ENCODE measurements at regions not wholly inside any gene's neighbourhood (a gene's known extent, or its start where the extent isn't known, plus 50 kb on each side); places are given as distances from the start of the nearest gene placed in this dataset.
"Not testable (repeated sequence)": the region's sequence is repeated elsewhere in the genome, so short reads cannot be mapped to it uniquely, and the experiment has no call there.

GRCh38 chrX:56397636-56398035 is 165.5 kb downstream of the KLF8 start:
- H3K36me3 ChIP-seq (replicated peaks in 1 of 2), result no peaks in the 10 kb centered on the region
- H3K4me3 ChIP-seq, result no peak overlapping the region
- peaks cover 3% of the 10 kb centered on the region for H3K27me3 ChIP-seq
- no peaks in the 10 kb centered on the region for H3K9me3 ChIP-seq (replicated peaks in 1 of 3)
- DNase-seq, result no peak
- no peak overlapping the region for H3K27ac ChIP-seq
- TF ChIP-seq POLR2A (IDR thresholded peaks at IDR 0.05), result no peak
- TF ChIP-seq CTCF (IDR thresholded peaks at IDR 0.05), result no peak
- WGBS, 4 donors, result 72 to 92% (median 83%) methylated on average over 1 of the region's 1 CpG
- H3K4me1 ChIP-seq (replicated peaks in 1 of 2), result no peaks in the 10 kb centered on the region
- intact Hi-C loops (cut with DNase I), result no loop called here

DNA sequence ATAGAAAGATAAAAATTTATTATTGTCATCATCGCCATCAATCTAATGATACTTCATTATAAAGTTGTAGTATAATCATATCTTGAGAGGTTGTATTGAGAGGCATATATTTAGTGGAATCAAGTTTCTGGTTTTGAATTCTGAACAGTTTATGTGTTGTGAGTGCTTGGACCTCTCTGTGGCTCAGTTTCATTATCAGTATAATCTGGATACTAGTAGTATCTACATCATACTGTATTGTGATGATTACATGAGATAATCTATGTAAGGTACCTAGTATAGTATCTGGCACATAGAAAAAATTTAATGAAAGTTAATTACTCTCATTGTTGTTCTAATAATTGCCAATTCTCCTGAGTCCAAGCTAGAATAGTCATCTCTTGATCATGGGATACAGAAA is 161.2 kb upstream of the UBQLN2 start:
- no peaks in the 10 kb centered on the region for H3K4me1 ChIP-seq (replicated peaks in 1 of 2)

DNA sequence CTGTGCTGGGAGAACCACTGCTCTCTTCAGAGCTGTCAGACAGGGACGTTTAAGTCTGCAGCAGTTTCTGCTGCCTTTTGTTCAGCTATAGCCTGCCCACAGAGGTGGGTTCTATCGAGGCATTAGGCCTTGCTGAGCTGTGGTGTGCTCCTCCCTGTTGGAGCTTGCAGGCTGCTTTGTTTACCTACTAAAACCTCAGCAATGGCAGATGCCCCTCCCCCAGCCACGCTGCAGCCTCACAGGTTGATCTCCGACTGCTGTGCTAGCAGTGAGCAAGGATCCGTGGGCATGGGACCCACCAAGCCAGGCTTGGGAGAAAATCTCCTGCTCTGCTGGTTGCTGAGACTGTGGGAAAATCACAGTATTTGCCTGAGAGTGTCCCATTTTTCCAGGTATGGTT is 133.8 kb upstream of the UBQLN2 start:
- H3K36me3 ChIP-seq (replicated peaks in 1 of 2), result no peaks in the 10 kb centered on the region
- TF ChIP-seq POLR2A (IDR thresholded peaks at IDR 0.05) (no peak), CTCF (IDR thresholded peaks at IDR 0.05) (no peak)
- intact Hi-C loops (cut with DNase I), result no loop called here
- H3K27me3 ChIP-seq, result no peaks in the 10 kb centered on the region
- no peaks in the 10 kb centered on the region for H3K4me1 ChIP-seq (replicated peaks in 1 of 2)
- H3K4me3 ChIP-seq, result no peak overlapping the region
- H3K27ac ChIP-seq, result no peak overlapping the region
- no peaks in the 10 kb centered on the region for H3K9me3 ChIP-seq (replicated peaks in 1 of 3)
- 38 to 48% (median 47%) methylated on average over 2 to 5 of the region's 5 CpGs; no CpG with 5 or more reads in 1 of the 4 donors for WGBS, 4 donors
- no peak for DNase-seq

More for the DNA sequence above, 161.2 kb upstream of the UBQLN2 start:
- peaks cover 7% of the 10 kb centered on the region for H3K27me3 ChIP-seq
- no peaks in the 10 kb centered on the region for H3K9me3 ChIP-seq (replicated peaks in 1 of 3)
- TF ChIP-seq CTCF (IDR thresholded peaks at IDR 0.05), result no peak
- TF ChIP-seq POLR2A (IDR thresholded peaks at IDR 0.05), result no peak
- no peak overlapping the region for H3K27ac ChIP-seq
- no peak overlapping the region for H3K4me3 ChIP-seq
- 76 to 93% (median 87%) methylated on average over 1 of the region's 1 CpG for WGBS, 4 donors
- DNase-seq, result no peak
- intact Hi-C loops (cut with DNase I), result no loop called here
- H3K36me3 ChIP-seq (replicated peaks in 1 of 2), result no peaks in the 10 kb centered on the region

DNA sequence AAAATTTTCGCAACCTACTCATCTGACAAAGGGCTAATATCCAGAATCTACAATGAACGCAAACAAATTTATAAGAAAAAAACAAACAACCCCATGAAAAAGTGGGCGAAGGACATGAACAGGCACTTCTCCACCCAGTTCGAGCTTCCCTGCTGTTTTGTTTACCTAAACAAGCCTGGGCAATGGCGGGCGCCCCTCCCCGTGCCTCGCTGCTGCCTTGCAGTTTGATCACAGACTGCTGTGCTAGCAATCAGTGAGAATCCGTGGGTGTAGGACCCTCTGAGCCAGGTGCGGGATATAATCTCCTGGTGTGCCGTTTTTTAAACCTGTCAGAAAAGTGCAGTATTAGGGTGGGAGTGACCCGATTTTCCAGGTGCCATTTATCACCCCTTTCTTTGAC is 111.4 kb upstream of the UBQLN2 start:
- 70 to 92% (median 84%) methylated on average over 3 to 12 of the region's 12 CpGs for WGBS, 4 donors

DNA sequence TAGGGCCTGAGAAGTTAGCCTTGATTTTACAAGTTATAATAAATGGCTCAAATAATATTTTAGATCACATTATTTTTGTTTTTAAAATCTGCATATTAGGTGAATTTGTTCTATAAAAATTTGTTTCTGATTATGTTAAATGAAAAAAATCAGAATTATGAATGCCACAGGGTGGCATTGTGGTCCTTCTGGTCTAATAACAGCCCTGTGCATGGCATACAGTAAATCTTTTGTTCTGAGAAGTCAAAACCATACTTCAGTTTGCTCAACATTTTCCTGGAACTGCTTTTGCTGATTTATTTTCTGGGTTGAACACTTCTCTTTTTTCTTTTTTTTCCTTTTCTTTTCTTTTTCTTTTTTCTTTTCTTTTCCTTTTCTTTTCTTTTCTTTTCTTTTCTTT is 101.0 kb upstream of the UBQLN2 start:
- H3K4me3 ChIP-seq, result no peak overlapping the region
- TF ChIP-seq CTCF (IDR thresholded peaks at IDR 0.05) (peak in 2 of 6 experiments; percentile 10 to 46), POLR2A (IDR thresholded peaks at IDR 0.05) (no peak)
- no peak overlapping the region for H3K27ac ChIP-seq
- intact Hi-C loops (cut with DNase I), result no loop called here
- H3K4me1 ChIP-seq (replicated peaks in 1 of 2), result no peaks in the 10 kb centered on the region
- H3K27me3 ChIP-seq, result peaks cover 3% of the 10 kb centered on the region
- H3K36me3 ChIP-seq (replicated peaks in 1 of 2), result no peaks in the 10 kb centered on the region
- H3K9me3 ChIP-seq (replicated peaks in 1 of 3), result peaks cover 0 to 3% (median 0%) of the 10 kb centered on the region in 3 donors
- peak in 1 of 7 donors; percentile 1 for DNase-seq

More for the DNA sequence above, 111.4 kb upstream of the UBQLN2 start:
- H3K4me3 ChIP-seq; H3K36me3 ChIP-seq (replicated peaks in 1 of 2); H3K9me3 ChIP-seq (replicated peaks in 1 of 3); H3K4me1 ChIP-seq (replicated peaks in 1 of 2); intact Hi-C loops (cut with DNase I); H3K27ac ChIP-seq; H3K27me3 ChIP-seq; DNase-seq: not testable (repeated sequence)

Measured in adrenal gland (tissue), 9 donors.